ENCODE measurements at regions not wholly inside any gene's neighbourhood (a gene's known extent, or its start where the extent isn't known, plus 50 kb on each side); places are given as distances from the start of the nearest gene placed in this dataset.

GRCh38 chr9:10704720-10705119, 91.9 kb upstream of the PTPRD start:
- Histone ChIP-seq H3K36me3 (replicated peaks in 1 of 2; ENCODE audit: insufficient read depth in 1 of 2, low read depth in 2 of 2) (no peaks in the 10 kb centered on the region), H3K27me3 (no peaks in the 10 kb centered on the region), H3K27ac (no peak overlapping the region), H3K9me3 (no peaks in the 10 kb centered on the region), H3K4me3 (no peak overlapping the region), H3K4me1 (no peaks in the 10 kb centered on the region)
- ATAC-seq (no peak), DNase-seq (no peak)
- intact Hi-C loops (cut with DNase I): no loop called here
- no peak for TF ChIP-seq POLR2A (IDR thresholded peaks at IDR 0.05)
- no peak for TF ChIP-seq CTCF (IDR thresholded peaks at IDR 0.05)

GRCh38 chr9:10705383-10705782, 92.6 kb upstream of the PTPRD start:
- 7 to 14% methylated on average over 1 of the region's 1 CpG for WGBS, 2 donors
- H3K36me3 ChIP-seq (replicated peaks in 1 of 2; ENCODE audit: insufficient read depth in 1 of 2, low read depth in 2 of 2): no peaks in the 10 kb centered on the region
- intact Hi-C loops (cut with DNase I): no loop called here
- no peak for DNase-seq
- H3K4me1 ChIP-seq: no peaks in the 10 kb centered on the region
- TF ChIP-seq CTCF (IDR thresholded peaks at IDR 0.05): no peak
- TF ChIP-seq POLR2A (IDR thresholded peaks at IDR 0.05): no peak
- H3K27ac ChIP-seq: no peak overlapping the region
- no peaks in the 10 kb centered on the region for H3K9me3 ChIP-seq
- no peaks in the 10 kb centered on the region for H3K27me3 ChIP-seq
- H3K4me3 ChIP-seq: no peak overlapping the region
- no peak for ATAC-seq

- no peak overlapping the region for H3K4me3 ChIP-seq
- H3K27me3 ChIP-seq: no peaks in the 10 kb centered on the region
- 34 to 36% methylated on average over 3 of the region's 3 CpGs for WGBS, 2 donors
- TF ChIP-seq CTCF (IDR thresholded peaks at IDR 0.05) (no peak), POLR2A (IDR thresholded peaks at IDR 0.05) (no peak)
- H3K27ac ChIP-seq: no peak overlapping the region
- H3K9me3 ChIP-seq: no peaks in the 10 kb centered on the region
- H3K36me3 ChIP-seq (replicated peaks in 1 of 2; ENCODE audit: insufficient read depth in 1 of 2, low read depth in 2 of 2): no peaks in the 10 kb centered on the region
- no peak for DNase-seq
- no peaks in the 10 kb centered on the region for H3K4me1 ChIP-seq
- intact Hi-C loops (cut with DNase I): no loop called here
- ATAC-seq: no peak
Measured at GRCh38 chr9:10706788-10707187, 94.0 kb upstream of the PTPRD start.

- intact Hi-C loops (cut with DNase I): no loop called here
- no peaks in the 10 kb centered on the region for H3K9me3 ChIP-seq
- no peaks in the 10 kb centered on the region for H3K36me3 ChIP-seq (replicated peaks in 1 of 2; ENCODE audit: insufficient read depth in 1 of 2, low read depth in 2 of 2)
- TF ChIP-seq CTCF (IDR thresholded peaks at IDR 0.05) (no peak), POLR2A (IDR thresholded peaks at IDR 0.05) (no peak)
- no peak overlapping the region for H3K4me3 ChIP-seq
- H3K4me1 ChIP-seq: no peaks in the 10 kb centered on the region
- H3K27me3 ChIP-seq: no peaks in the 10 kb centered on the region
- DNase-seq (no peak), ATAC-seq (no peak)
- H3K27ac ChIP-seq: no peak overlapping the region
Measured at GRCh38 chr9:10721301-10721700, 108.5 kb upstream of the PTPRD start.

- DNase-seq (no peak), ATAC-seq (no peak)
- H3K27me3 ChIP-seq: no peaks in the 10 kb centered on the region
- H3K4me3 ChIP-seq: no peak overlapping the region
- H3K4me1 ChIP-seq: no peaks in the 10 kb centered on the region
- H3K36me3 ChIP-seq (replicated peaks in 1 of 2; ENCODE audit: insufficient read depth in 1 of 2, low read depth in 2 of 2): no peaks in the 10 kb centered on the region
- TF ChIP-seq POLR2A (IDR thresholded peaks at IDR 0.05) (no peak), CTCF (IDR thresholded peaks at IDR 0.05) (no peak)
- intact Hi-C loops (cut with DNase I): no loop called here
- no peak overlapping the region for H3K27ac ChIP-seq
- no peaks in the 10 kb centered on the region for H3K9me3 ChIP-seq
Measured at GRCh38 chr9:10729213-10729612, 116.4 kb upstream of the PTPRD start.

Measured in body of pancreas (tissue), 4 donors.